Keratinocyte (primary cell): ENCODE measurements at regions not wholly inside any gene's neighbourhood (a gene's known extent, or its start where the extent isn't known, plus 50 kb on each side); places are given as distances from the start of the nearest gene placed in this dataset.

Experiments used
- DNase-seq: peaks from one replicate; pipeline ENCODE4 v3.0.0-alpha.2; 2011; ENCODE audit warnings: low read depth, missing footprints, low spot score
- FAIRE-seq: peaks from 2 replicates; lab custom pipeline; 2011; peaks lifted over from hg19 to GRCh38; lab: Jason Lieb, UNC
- H2AFZ ChIP-seq: 2 replicates; pipeline ENCODE4 v1.6.0; 2012; ENCODE audit warnings: low read length, control low read depth, inconsistent platforms; ENCODE audit not compliant: control insufficient read depth
- H3K27ac ChIP-seq: 2 replicates; pipeline ENCODE4 v1.5.1; 2011; ENCODE audit warnings: low read length; ENCODE audit not compliant: control insufficient read depth, insufficient read depth
- H3K27me3 ChIP-seq: 3 replicates; pipeline ENCODE4 v1.6.0; 2011; ENCODE audit warnings: low read length; ENCODE audit not compliant: control insufficient read depth, insufficient read depth; ENCODE audit errors: extremely low read depth
- H3K36me3 ChIP-seq, 2 experiments: 2 replicates in 1 of 2; 3 replicates in 1 of 2; pipeline ENCODE4 v1.5.1; 2011; ENCODE audit warnings: low read length in 2 of 2, mild to moderate bottlenecking in 1 of 2; ENCODE audit not compliant: control insufficient read depth in 2 of 2, insufficient read depth in 2 of 2; ENCODE audit errors: extremely low read depth in 1 of 2
- H3K4me1 ChIP-seq: 3 replicates; pipeline ENCODE4 v1.5.1; 2011; ENCODE audit warnings: low read length; ENCODE audit not compliant: control insufficient read depth, insufficient read depth; ENCODE audit errors: extremely low read depth
- H3K4me2 ChIP-seq: 3 replicates; pipeline ENCODE4 v1.6.0; 2011; ENCODE audit warnings: low read depth, low read length; ENCODE audit not compliant: control insufficient read depth, insufficient read depth; ENCODE audit errors: extremely low read depth
- H3K4me3 ChIP-seq, 3 experiments: fragments of 200-600 bp in 1 of 3; sonication (generic) in 1 of 3; 2 replicates in 2 of 3; 3 replicates in 1 of 3; pipeline ENCODE4 v1.5.1; 2011 to 2016; ENCODE audit warnings: low read length in 3 of 3, mild to moderate bottlenecking in 3 of 3, control low read depth in 2 of 3, inconsistent platforms in 1 of 3, low read depth in 1 of 3, mixed read lengths in 1 of 3, mixed run types in 1 of 3, moderate library complexity in 1 of 3; ENCODE audit not compliant: control insufficient read depth in 2 of 3, insufficient read depth in 2 of 3; ENCODE audit errors: extremely low read depth in 1 of 3
- H3K79me2 ChIP-seq: 2 replicates; pipeline ENCODE4 v1.6.0; 2012; ENCODE audit warnings: low read length; ENCODE audit not compliant: control insufficient read depth, insufficient read depth
- H3K9ac ChIP-seq: 3 replicates; pipeline ENCODE4 v1.6.0; 2011; ENCODE audit warnings: low read length; ENCODE audit not compliant: control insufficient read depth, insufficient read depth; ENCODE audit errors: extremely low read depth
- H3K9me1 ChIP-seq: 3 replicates; pipeline ENCODE4 v1.6.0; 2011; ENCODE audit warnings: low read length; ENCODE audit not compliant: control insufficient read depth, insufficient read depth; ENCODE audit errors: extremely low read depth
- H3K9me3 ChIP-seq: 2 replicates; pipeline ENCODE4 v1.5.1; 2012; ENCODE audit warnings: low read depth, low read length; ENCODE audit not compliant: control insufficient read depth
- H4K20me1 ChIP-seq: 3 replicates; pipeline ENCODE4 v1.6.0; 2011; ENCODE audit warnings: low read length; ENCODE audit not compliant: control insufficient read depth, insufficient read depth; ENCODE audit errors: extremely low read depth
- EZH2 ChIP-seq: IDR thresholded peaks from one replicate; pipeline ENCODE4 v1.6.1; 2012; ENCODE audit warnings: inconsistent platforms, mild to moderate bottlenecking, low read length, moderate library complexity
- dilution Hi-C: fragments of 300-500 bp; cut with MboI; formaldehyde crosslinking; loops from one replicate; pipeline ENCODE4 v1.7.0; 2020; ENCODE audit warnings: low sequenced_read_pairs; ENCODE audit not compliant: extremely low pct_ligation_motif_present
- TF ChIP-seq, protein P1 (sequence below), 3 experiments: IDR thresholded peaks in 1 of 3; conservative IDR thresholded peaks in 1 of 3; optimal IDR thresholded peaks in 1 of 3; 2 replicates in 2 of 3; 3 replicates in 1 of 3; pipeline versions ENCODE3 to v1.5.1; 2011; ENCODE audit warnings: low read length in 3 of 3, mild to moderate bottlenecking in 3 of 3, moderate library complexity in 2 of 3, control low read depth in 1 of 3, inconsistent platforms in 1 of 3; ENCODE audit not compliant: insufficient read depth in 2 of 3; ENCODE audit errors: extremely low read depth in 1 of 3

DNA sequence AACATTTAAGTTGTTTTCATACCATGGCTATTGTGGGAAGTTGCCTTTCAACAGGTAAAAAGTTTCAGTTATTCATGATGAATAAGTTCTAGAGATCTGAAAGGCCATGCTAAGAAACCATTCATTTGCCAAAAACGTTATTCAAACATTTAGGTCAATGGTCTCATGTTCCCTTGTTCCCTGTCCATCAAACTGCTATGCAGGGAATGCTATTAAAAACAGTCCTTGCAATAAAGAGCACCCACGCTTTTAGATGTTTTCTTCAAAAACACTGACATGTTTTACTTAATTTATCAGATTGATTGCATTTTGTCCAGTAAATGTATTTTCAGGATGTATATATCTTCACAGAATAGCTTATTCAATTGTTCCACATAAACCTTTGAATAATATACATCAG lies 573.2 kb upstream of the PCDH20 start:
- no peak overlapping the region for H2AFZ ChIP-seq
- TF ChIP-seq, protein P1, sequence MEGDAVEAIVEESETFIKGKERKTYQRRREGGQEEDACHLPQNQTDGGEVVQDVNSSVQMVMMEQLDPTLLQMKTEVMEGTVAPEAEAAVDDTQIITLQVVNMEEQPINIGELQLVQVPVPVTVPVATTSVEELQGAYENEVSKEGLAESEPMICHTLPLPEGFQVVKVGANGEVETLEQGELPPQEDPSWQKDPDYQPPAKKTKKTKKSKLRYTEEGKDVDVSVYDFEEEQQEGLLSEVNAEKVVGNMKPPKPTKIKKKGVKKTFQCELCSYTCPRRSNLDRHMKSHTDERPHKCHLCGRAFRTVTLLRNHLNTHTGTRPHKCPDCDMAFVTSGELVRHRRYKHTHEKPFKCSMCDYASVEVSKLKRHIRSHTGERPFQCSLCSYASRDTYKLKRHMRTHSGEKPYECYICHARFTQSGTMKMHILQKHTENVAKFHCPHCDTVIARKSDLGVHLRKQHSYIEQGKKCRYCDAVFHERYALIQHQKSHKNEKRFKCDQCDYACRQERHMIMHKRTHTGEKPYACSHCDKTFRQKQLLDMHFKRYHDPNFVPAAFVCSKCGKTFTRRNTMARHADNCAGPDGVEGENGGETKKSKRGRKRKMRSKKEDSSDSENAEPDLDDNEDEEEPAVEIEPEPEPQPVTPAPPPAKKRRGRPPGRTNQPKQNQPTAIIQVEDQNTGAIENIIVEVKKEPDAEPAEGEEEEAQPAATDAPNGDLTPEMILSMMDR (optimal IDR thresholded peaks at IDR 0.05 in 1 of 3, IDR thresholded peaks at IDR 0.05 in 1 of 3, conservative IDR thresholded peaks at IDR 0.05 in 1 of 3; ENCODE audit: extremely low read depth in 1 of 3, insufficient read depth in 2 of 3, low read length in 3 of 3) = no peak
- TF ChIP-seq EZH2 = no peak
- H3K27ac ChIP-seq = no peak overlapping the region
- H3K4me2 ChIP-seq = no peak overlapping the region
- H3K9me3 ChIP-seq = no peaks in the 10 kb centered on the region
- no peaks in the 10 kb centered on the region for H3K79me2 ChIP-seq
- DNase-seq (no peak), FAIRE-seq (no peak)
- no peak overlapping the region for H3K9ac ChIP-seq
- no peaks in the 10 kb centered on the region for H3K36me3 ChIP-seq
- H4K20me1 ChIP-seq = no peaks in the 10 kb centered on the region
- no peaks in the 10 kb centered on the region for H3K9me1 ChIP-seq
- H3K27me3 ChIP-seq = no peaks in the 10 kb centered on the region
- H3K4me1 ChIP-seq = no peaks in the 10 kb centered on the region
- dilution Hi-C loops = no loop called here
- no peak overlapping the region for H3K4me3 ChIP-seq

DNA sequence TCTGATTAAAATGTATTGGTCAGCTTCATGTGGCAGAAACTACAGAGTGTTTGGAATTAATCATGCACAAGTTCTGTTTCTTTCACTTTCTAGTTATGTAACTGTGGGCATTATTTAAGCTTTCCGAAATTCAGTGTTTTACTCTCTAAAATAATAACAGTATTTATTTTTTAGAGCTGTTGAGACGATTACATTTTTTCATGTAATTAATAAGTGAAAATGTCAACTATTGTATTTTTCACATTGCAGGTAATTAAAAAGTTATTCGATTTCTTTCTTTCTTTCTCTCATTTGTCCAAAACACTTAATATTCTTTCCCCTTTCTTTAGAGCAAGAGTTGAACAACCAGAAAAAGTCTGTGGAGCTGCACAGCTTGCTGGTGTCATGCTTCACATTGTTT lies 559.4 kb upstream of the PCDH20 start:
- Histone ChIP-seq H2AFZ (no peak overlapping the region), H3K4me1 (no peaks in the 10 kb centered on the region), H3K9ac (no peak overlapping the region), H4K20me1 (no peaks in the 10 kb centered on the region), H3K4me2 (no peak overlapping the region), H3K4me3 (no peak overlapping the region), H3K9me1 (no peaks in the 10 kb centered on the region), H3K79me2 (no peaks in the 10 kb centered on the region), H3K27me3 (no peaks in the 10 kb centered on the region), H3K9me3 (no peaks in the 10 kb centered on the region), H3K36me3 (no peaks in the 10 kb centered on the region), H3K27ac (no peak overlapping the region)
- dilution Hi-C loops = no loop called here
- no peak for FAIRE-seq
- DNase-seq = no peak
- TF ChIP-seq EZH2 = no peak
- TF ChIP-seq, protein P1 (optimal IDR thresholded peaks at IDR 0.05 in 1 of 3, IDR thresholded peaks at IDR 0.05 in 1 of 3, conservative IDR thresholded peaks at IDR 0.05 in 1 of 3; ENCODE audit: extremely low read depth in 1 of 3, insufficient read depth in 2 of 3, low read length in 3 of 3) = no peak
